ENCODE measurements at regions not wholly inside any gene's neighbourhood (a gene's known extent, or its start where the extent isn't known, plus 50 kb on each side); places are given as distances from the start of the nearest gene placed in this dataset.

GRCh38 chr6:128676456-128676855, 156.1 kb upstream of the PTPRK start:
- Histone ChIP-seq H3K4me1 (ENCODE audit: insufficient read depth, low read length) (no peaks in the 10 kb centered on the region), H3K9me3 (ENCODE audit: low read length) (no peaks in the 10 kb centered on the region), H3K36me3 (ENCODE audit: insufficient read depth, low read length) (no peaks in the 10 kb centered on the region), H3K27me3 (ENCODE audit: insufficient read depth, low read length, poor library complexity, severe bottlenecking) (no peaks in the 10 kb centered on the region), H3K27ac (ENCODE audit: low read depth, low read length) (no peak overlapping the region), H3K4me3 (ENCODE audit: low read length) (no peak overlapping the region)
- CTCF ChIA-PET = no interaction called here
- H3K4me3 Mint-ChIP-seq = no peak overlapping the region
- DNase-seq = no peak
- peak overlapping the region in 1 of 8 donors; percentile 59 for H3K27ac Mint-ChIP-seq
- H3K27me3 Mint-ChIP-seq = peaks cover 2 to 5% of the 10 kb centered on the region in 2 donors
- no peaks in the 10 kb centered on the region for H3K9me3 Mint-ChIP-seq
- POLR2A ChIA-PET = no interaction called here
- no peaks in the 10 kb centered on the region for H3K36me3 Mint-ChIP-seq
- H3K4me1 Mint-ChIP-seq = no peaks in the 10 kb centered on the region

- H3K27me3 Mint-ChIP-seq = peaks cover under 1 to 15% of the 10 kb centered on the region in 2 donors
- POLR2A ChIA-PET = no interaction called here
- no peaks in the 10 kb centered on the region for H3K9me3 ChIP-seq (ENCODE audit: low read length)
These were observed 151.6 kb upstream of the PTPRK start for GRCh38 chr6:128672023-128672422.

GRCh38 chr6:128667339-128667858, 147.0 kb upstream of the PTPRK start:
- ChIA-PET POLR2A (no interaction called here), CTCF (no interaction called here)
- Histone ChIP-seq H3K36me3 (ENCODE audit: insufficient read depth, low read length) (no peaks in the 10 kb centered on the region), H3K27me3 (ENCODE audit: insufficient read depth, low read length, poor library complexity, severe bottlenecking) (no peaks in the 10 kb centered on the region), H3K27ac (ENCODE audit: low read depth, low read length) (no peak overlapping the region), H3K4me1 (ENCODE audit: insufficient read depth, low read length) (no peaks in the 10 kb centered on the region), H3K4me3 (ENCODE audit: low read length) (no peak overlapping the region), H3K9me3 (ENCODE audit: low read length) (no peaks in the 10 kb centered on the region)
- Mint-ChIP-seq H3K4me3 (no peak overlapping the region), H3K36me3 (no peaks in the 10 kb centered on the region), H3K27me3 (peaks cover 0 to 19% of the 10 kb centered on the region in 2 donors), H3K9me3 (no peaks in the 10 kb centered on the region), H3K27ac (no peak overlapping the region), H3K4me1 (no peaks in the 10 kb centered on the region)
- no peak for DNase-seq

More at GRCh38 chr6:128672023-128672422, 151.6 kb upstream of the PTPRK start:
- no peak overlapping the region for H3K27ac Mint-ChIP-seq
- no peaks in the 10 kb centered on the region for H3K36me3 Mint-ChIP-seq
- H3K4me3 Mint-ChIP-seq = no peak overlapping the region
- H3K9me3 Mint-ChIP-seq = no peaks in the 10 kb centered on the region
- no peak for DNase-seq
- Histone ChIP-seq H3K4me1 (ENCODE audit: insufficient read depth, low read length) (no peaks in the 10 kb centered on the region), H3K4me3 (ENCODE audit: low read length) (no peak overlapping the region), H3K27me3 (ENCODE audit: insufficient read depth, low read length, poor library complexity, severe bottlenecking) (no peaks in the 10 kb centered on the region), H3K36me3 (ENCODE audit: insufficient read depth, low read length) (no peaks in the 10 kb centered on the region), H3K27ac (ENCODE audit: low read depth, low read length) (no peak overlapping the region)
- CTCF ChIA-PET = no interaction called here
- no peaks in the 10 kb centered on the region for H3K4me1 Mint-ChIP-seq

- H3K4me1 Mint-ChIP-seq = no peaks in the 10 kb centered on the region
- no peak overlapping the region for H3K4me3 Mint-ChIP-seq
- H3K27ac Mint-ChIP-seq = no peak overlapping the region
- Histone ChIP-seq H3K4me3 (ENCODE audit: low read length) (no peak overlapping the region), H3K9me3 (ENCODE audit: low read length) (no peaks in the 10 kb centered on the region), H3K4me1 (ENCODE audit: insufficient read depth, low read length) (no peaks in the 10 kb centered on the region), H3K36me3 (ENCODE audit: insufficient read depth, low read length) (no peaks in the 10 kb centered on the region), H3K27ac (ENCODE audit: low read depth, low read length) (no peak overlapping the region), H3K27me3 (ENCODE audit: insufficient read depth, low read length, poor library complexity, severe bottlenecking) (no peaks in the 10 kb centered on the region)
- H3K27me3 Mint-ChIP-seq = peaks cover 0 to 15% of the 10 kb centered on the region in 2 donors
- peaks cover 0 to under 1% (median 0%) of the 10 kb centered on the region in 5 donors for H3K9me3 Mint-ChIP-seq
- CTCF ChIA-PET = no interaction called here
- H3K36me3 Mint-ChIP-seq = no peaks in the 10 kb centered on the region
- no peak for DNase-seq
- POLR2A ChIA-PET = no interaction called here
These were observed 146.0 kb upstream of the PTPRK start for GRCh38 chr6:128666405-128666804.

- no peaks in the 10 kb centered on the region for H3K36me3 Mint-ChIP-seq
- Histone ChIP-seq H3K4me3 (ENCODE audit: low read length) (no peak overlapping the region), H3K36me3 (ENCODE audit: insufficient read depth, low read length) (no peaks in the 10 kb centered on the region), H3K4me1 (ENCODE audit: insufficient read depth, low read length) (no peaks in the 10 kb centered on the region), H3K27me3 (ENCODE audit: insufficient read depth, low read length, poor library complexity, severe bottlenecking) (no peaks in the 10 kb centered on the region), H3K27ac (ENCODE audit: low read depth, low read length) (no peak overlapping the region), H3K9me3 (ENCODE audit: low read length) (no peaks in the 10 kb centered on the region)
- CTCF ChIA-PET = no interaction called here
- no peaks in the 10 kb centered on the region for H3K4me1 Mint-ChIP-seq
- peaks cover 0 to 5% of the 10 kb centered on the region in 2 donors for H3K27me3 Mint-ChIP-seq
- H3K27ac Mint-ChIP-seq = no peak overlapping the region
- peaks cover 0 to 2% (median 0%) of the 10 kb centered on the region in 5 donors for H3K9me3 Mint-ChIP-seq
- no peak for DNase-seq
- POLR2A ChIA-PET = no interaction called here
- no peak overlapping the region for H3K4me3 Mint-ChIP-seq
These were observed 142.8 kb upstream of the PTPRK start for GRCh38 chr6:128663238-128663637.

GRCh38 chr6:128659878-128660622, 139.7 kb upstream of the PTPRK start:
- Mint-ChIP-seq H3K27ac (no peak overlapping the region), H3K27me3 (peaks cover 2 to 9% of the 10 kb centered on the region in 2 donors), H3K4me3 (no peak overlapping the region), H3K36me3 (no peaks in the 10 kb centered on the region), H3K4me1 (no peaks in the 10 kb centered on the region), H3K9me3 (peaks cover 0 to 3% (median 0%) of the 10 kb centered on the region in 5 donors)
- Histone ChIP-seq H3K4me3 (ENCODE audit: low read length) (no peak overlapping the region), H3K36me3 (ENCODE audit: insufficient read depth, low read length) (no peaks in the 10 kb centered on the region), H3K4me1 (ENCODE audit: insufficient read depth, low read length) (no peaks in the 10 kb centered on the region), H3K9me3 (ENCODE audit: low read length) (no peaks in the 10 kb centered on the region), H3K27me3 (ENCODE audit: insufficient read depth, low read length, poor library complexity, severe bottlenecking) (no peaks in the 10 kb centered on the region), H3K27ac (ENCODE audit: low read depth, low read length) (no peak overlapping the region)
- POLR2A ChIA-PET = no interaction called here
- CTCF ChIA-PET = no interaction called here
- no peak for DNase-seq

GRCh38 chr6:128659276-128659675, 138.9 kb upstream of the PTPRK start:
- POLR2A ChIA-PET = no interaction called here
- CTCF ChIA-PET = no interaction called here
- H3K4me1 Mint-ChIP-seq = no peaks in the 10 kb centered on the region

GRCh38 chr6:128657181-128657580, 136.8 kb upstream of the PTPRK start:
- Histone ChIP-seq H3K9me3 (ENCODE audit: low read length) (no peaks in the 10 kb centered on the region), H3K4me3 (ENCODE audit: low read length) (no peak overlapping the region), H3K4me1 (ENCODE audit: insufficient read depth, low read length) (no peaks in the 10 kb centered on the region), H3K36me3 (ENCODE audit: insufficient read depth, low read length) (no peaks in the 10 kb centered on the region), H3K27me3 (ENCODE audit: insufficient read depth, low read length, poor library complexity, severe bottlenecking) (no peaks in the 10 kb centered on the region), H3K27ac (ENCODE audit: low read depth, low read length) (no peak overlapping the region)
- H3K4me3 Mint-ChIP-seq = no peak overlapping the region
- H3K27ac Mint-ChIP-seq = no peak overlapping the region
- H3K9me3 Mint-ChIP-seq = peaks cover 0 to 9% (median 0%) of the 10 kb centered on the region in 5 donors
- H3K4me1 Mint-ChIP-seq = no peaks in the 10 kb centered on the region
- ChIA-PET CTCF (no interaction called here), POLR2A (no interaction called here)
- no peaks in the 10 kb centered on the region for H3K36me3 Mint-ChIP-seq
- no peak for DNase-seq
- peaks cover 2 to 5% of the 10 kb centered on the region in 2 donors for H3K27me3 Mint-ChIP-seq

More at GRCh38 chr6:128659276-128659675, 138.9 kb upstream of the PTPRK start:
- Histone ChIP-seq H3K4me1 (ENCODE audit: insufficient read depth, low read length) (no peaks in the 10 kb centered on the region), H3K27me3 (ENCODE audit: insufficient read depth, low read length, poor library complexity, severe bottlenecking) (no peaks in the 10 kb centered on the region), H3K27ac (ENCODE audit: low read depth, low read length) (no peak overlapping the region), H3K36me3 (ENCODE audit: insufficient read depth, low read length) (no peaks in the 10 kb centered on the region), H3K4me3 (ENCODE audit: low read length) (no peak overlapping the region), H3K9me3 (ENCODE audit: low read length) (no peaks in the 10 kb centered on the region)
- Mint-ChIP-seq H3K27ac (no peak overlapping the region), H3K9me3 (peaks cover 0 to 9% (median 0%) of the 10 kb centered on the region in 5 donors), H3K4me3 (no peak overlapping the region), H3K27me3 (peaks cover 2 to 5% of the 10 kb centered on the region in 2 donors), H3K36me3 (no peaks in the 10 kb centered on the region)
- DNase-seq = no peak
